Kidney (tissue), 13 donors: ENCODE measurements at regions not wholly inside any gene's neighbourhood (a gene's known extent, or its start where the extent isn't known, plus 50 kb on each side); places are given as distances from the start of the nearest gene placed in this dataset.

ENCODE experiments used
- DNase-seq, 5 donors: peaks; one replicate each; pipeline ENCODE4 v3.0.0-alpha.2; 2013 to 2020
- FAIRE-seq: peaks from 2 replicates; lab custom pipeline; 2012; peaks lifted over from hg19 to GRCh38; lab: Jason Lieb, UNC
- H3K27ac ChIP-seq, 2 donors: one replicate each; pipeline ENCODE4 v1.7.0; 2013; ENCODE audit warnings: low read depth in 2 of 2, low read length in 2 of 2, inconsistent platforms in 1 of 2
- H3K27me3 ChIP-seq: one replicate; pipeline ENCODE4 v1.7.1; 2013; ENCODE audit warnings: low read length, inconsistent platforms; ENCODE audit not compliant: control insufficient read depth, insufficient read depth
- H3K36me3 ChIP-seq, 3 donors: one replicate each; pipeline versions ENCODE4 v1.7.0 to v1.7.1; 2013; ENCODE audit warnings: low read length in 3 of 3, control low read depth in 1 of 3, inconsistent platforms in 1 of 3; ENCODE audit not compliant: insufficient read depth in 3 of 3, control insufficient read depth in 2 of 3
- H3K4me1 ChIP-seq, 3 donors: one replicate each; pipeline versions ENCODE4 v1.7.0 to v1.7.1; 2013; ENCODE audit warnings: low read length in 3 of 3, inconsistent platforms in 1 of 3, low read depth in 1 of 3; ENCODE audit not compliant: control insufficient read depth in 2 of 3, insufficient read depth in 2 of 3
- H3K4me3 ChIP-seq, 3 donors: one replicate each; pipeline versions ENCODE4 v1.7.0 to v1.8.1; 2013; ENCODE audit warnings: low read length in 3 of 3, control low read depth in 1 of 3, inconsistent platforms in 1 of 3
- H3K9ac ChIP-seq, 3 donors: one replicate each; pipeline versions ENCODE4 v1.7.0 to v1.7.1; 2013; ENCODE audit warnings: low read length in 3 of 3, control low read depth in 1 of 3, inconsistent platforms in 1 of 3
- H3K9me3 ChIP-seq, 3 donors: one replicate each; pipeline versions ENCODE4 v1.7.0 to v1.7.1; 2013; ENCODE audit warnings: low read length in 3 of 3, control low read depth in 1 of 3, inconsistent platforms in 1 of 3; ENCODE audit not compliant: control insufficient read depth in 2 of 3, insufficient read depth in 1 of 3
- CTCF ChIP-seq: IDR thresholded peaks from 3 replicates; pipeline ENCODE4 v1.5.1; 2012; ENCODE audit warnings: mild to moderate bottlenecking, moderate library complexity, borderline replicate concordance; ENCODE audit not compliant: insufficient read depth; ENCODE audit errors: extremely low read depth
- intact Hi-C: fragments of 100-400 bp; cut with DNase I; formaldehyde crosslinking; loops from one replicate; pipeline ENCODE4 v1.11.1; 2022
- donor health status: control.
- donor health status: control.
- donor health status: control.
- donor health status: control.
- donor health status: control.
- donor health status: DM: yes; HTN: yes; CAD: no.
- donor health status: Normal renal cell carcinoma (clear cell type).

- Histone ChIP-seq H3K9ac (no peak overlapping the region), H3K27me3 (no peaks in the 10 kb centered on the region), H3K4me3 (no peak overlapping the region), H3K4me1 (no peaks in the 10 kb centered on the region), H3K27ac (no peak overlapping the region), H3K36me3 (no peaks in the 10 kb centered on the region), H3K9me3 (no peaks in the 10 kb centered on the region)
- no peak for TF ChIP-seq CTCF
- DNase-seq (no peak), FAIRE-seq (no peak)
- intact Hi-C loops: no loop called here
Observed at GRCh38 chrY:13168257-13168656, 263.6 kb downstream of the DDX3Y start.
